AG09309 (cell line): ENCODE measurements at regions not wholly inside any gene's neighbourhood (a gene's known extent, or its start where the extent isn't known, plus 50 kb on each side); places are given as distances from the start of the nearest gene placed in this dataset.

Experiments used
- DNase-seq: peaks from one replicate; pipeline ENCODE4 v3.0.0-alpha.2; 2010; ENCODE audit warnings: low read depth
- H3K4me3 ChIP-seq: 2 replicates; pipeline ENCODE4 v1.5.1; 2011; ENCODE audit warnings: mild to moderate bottlenecking, low read depth, low read length, moderate library complexity; ENCODE audit not compliant: control insufficient read depth
- CTCF ChIP-seq: IDR thresholded peaks from 2 replicates; pipeline ENCODE4 v1.5.1; 2011; ENCODE audit warnings: mild to moderate bottlenecking, low read depth, low read length, inconsistent platforms; ENCODE audit not compliant: insufficient read depth, control insufficient read depth; ENCODE audit errors: missing control alignments

GRCh38 chr19:33946535-33947264, 150.0 kb downstream of the KCTD15 start:
- DNase-seq, result no peak
- no peak overlapping the region for H3K4me3 ChIP-seq
- no peak for TF ChIP-seq CTCF

GRCh38 chr19:33947265-33947964, 150.7 kb downstream of the KCTD15 start:
- no peak for DNase-seq
- TF ChIP-seq CTCF, result peak; percentile 16
- H3K4me3 ChIP-seq, result no peak overlapping the region

- DNase-seq, result no peak
- H3K4me3 ChIP-seq, result no peak overlapping the region
- no peak for TF ChIP-seq CTCF
Observed at GRCh38 chr19:33948651-33949335, 152.1 kb downstream of the KCTD15 start.

- TF ChIP-seq CTCF, result no peak
- no peak overlapping the region for H3K4me3 ChIP-seq
- DNase-seq, result no peak
Observed at GRCh38 chr19:33950091-33950750, 153.6 kb downstream of the KCTD15 start.

GRCh38 chr19:33953023-33953422, 156.4 kb downstream of the KCTD15 start:
- no peak for DNase-seq
- TF ChIP-seq CTCF, result no peak

GRCh38 chr19:33953592-33953991, 156.9 kb downstream of the KCTD15 start:
- no peak for DNase-seq
- no peak overlapping the region for H3K4me3 ChIP-seq
- no peak for TF ChIP-seq CTCF

More at GRCh38 chr19:33953023-33953422, 156.4 kb downstream of the KCTD15 start:
- no peak overlapping the region for H3K4me3 ChIP-seq
